Endothelial cell of umbilical vein (primary cell): ENCODE measurements at regions not wholly inside any gene's neighbourhood (a gene's known extent, or its start where the extent isn't known, plus 50 kb on each side); places are given as distances from the start of the nearest gene placed in this dataset.

Experiments used
- BruUV-seq: library from RNA; stranded (reverse); fragments of 400-500 nt; replicated peaks from 2 replicates; lab custom pipeline; 2021; lab: Mats Ljungman, UMichigan
- CTCF ChIA-PET: fragments of 300-600, 350-600 bp; sonication (Branson Sonifier 250); formaldehyde crosslinking; loops from one replicate; lab custom pipeline; 2021; ENCODE audit warnings: antibody characterized with exemption, inconsistent platforms; lab: Charles Lee
- POLR2A ChIA-PET: fragments of 300-600, 350-600 bp; sonication (Branson Sonifier 250); formaldehyde crosslinking; loops from one replicate; lab custom pipeline; 2021; ENCODE audit warnings: antibody characterized with exemption, inconsistent platforms; lab: Charles Lee
- DNase-seq: peaks from one replicate; pipeline ENCODE4 v3.0.0-alpha.2; 2011; ENCODE audit warnings: low read depth, low spot score
- FAIRE-seq: peaks from 2 replicates; lab custom pipeline; 2011; peaks lifted over from hg19 to GRCh38; lab: Jason Lieb, UNC
- H2AFZ ChIP-seq: 2 replicates; pipeline ENCODE4 v1.6.0; 2012; ENCODE audit warnings: low read depth, low read length, control low read depth, inconsistent platforms
- H3K27ac ChIP-seq: 2 replicates; pipeline ENCODE4 v1.5.1; 2011; ENCODE audit warnings: low read depth, mild to moderate bottlenecking, control low read depth, low read length, moderate library complexity; ENCODE audit not compliant: insufficient read depth
- H3K27me3 ChIP-seq, 2 experiments: 2 replicates each; pipeline versions ENCODE4 v1.6.0 to v1.6.1; 2011; ENCODE audit warnings: low read length in 2 of 2, mixed read lengths in 1 of 2; ENCODE audit not compliant: control insufficient read depth in 2 of 2, insufficient read depth in 2 of 2
- H3K36me3 ChIP-seq, 2 experiments: 2 replicates in 1 of 2; 3 replicates in 1 of 2; pipeline ENCODE4 v1.5.1; 2011; ENCODE audit warnings: low read length in 2 of 2, mild to moderate bottlenecking in 1 of 2, moderate library complexity in 1 of 2; ENCODE audit not compliant: control insufficient read depth in 2 of 2, insufficient read depth in 2 of 2; ENCODE audit errors: extremely low read depth in 1 of 2
- H3K4me1 ChIP-seq: 3 replicates; pipeline ENCODE4 v1.5.1; 2011; ENCODE audit warnings: mild to moderate bottlenecking, low read length; ENCODE audit not compliant: control insufficient read depth, insufficient read depth; ENCODE audit errors: extremely low read depth
- H3K4me2 ChIP-seq: 2 replicates; pipeline ENCODE4 v1.6.1; 2011; ENCODE audit warnings: low read length, control low read depth, mixed read lengths; ENCODE audit not compliant: insufficient read depth
- H3K4me3 ChIP-seq, 3 experiments: fragments of 200-600 bp in 1 of 3; sonication (generic), shearing (Covaris generic) in 1 of 3; replicated peaks in 1 of 3; 2 replicates each; pipeline ENCODE4 v1.5.1; 2011 to 2016; ENCODE audit warnings: control low read depth in 3 of 3, low read length in 3 of 3, mild to moderate bottlenecking in 2 of 3, inconsistent platforms in 1 of 3, low read depth in 1 of 3, moderate library complexity in 1 of 3; ENCODE audit not compliant: insufficient read depth in 1 of 3
- H3K79me2 ChIP-seq: 2 replicates; pipeline ENCODE4 v1.6.0; 2012; ENCODE audit warnings: low read length, inconsistent platforms; ENCODE audit not compliant: control insufficient read depth, insufficient read depth
- H3K9ac ChIP-seq: replicated peaks from 2 replicates; pipeline ENCODE3; 2011; ENCODE audit warnings: low read length, control low read depth; ENCODE audit not compliant: insufficient read depth; ENCODE audit errors: extremely low read depth
- H3K9me1 ChIP-seq: replicated peaks from 3 replicates; pipeline ENCODE4 v1.6.0; 2011; ENCODE audit warnings: mild to moderate bottlenecking, low read length; ENCODE audit not compliant: control insufficient read depth, insufficient read depth; ENCODE audit errors: extremely low read depth
- H3K9me3 ChIP-seq: replicated peaks from 2 replicates; pipeline ENCODE4 v1.5.1; 2012; ENCODE audit warnings: low read length, inconsistent platforms; ENCODE audit not compliant: control insufficient read depth, insufficient read depth
- H4K20me1 ChIP-seq: replicated peaks from 2 replicates; pipeline ENCODE3; 2011; ENCODE audit warnings: mild to moderate bottlenecking, low read length; ENCODE audit not compliant: control insufficient read depth, insufficient read depth; ENCODE audit errors: extremely low read depth
- EZH2 ChIP-seq: IDR thresholded peaks from 2 replicates; pipeline ENCODE4 v1.6.1; 2012; ENCODE audit warnings: borderline replicate concordance, low read depth, mild to moderate bottlenecking, moderate library complexity, low read length, inconsistent platforms; ENCODE audit not compliant: severe bottlenecking
- FOS ChIP-seq: IDR thresholded peaks from 2 replicates; pipeline ENCODE4 v1.6.1; 2011; ENCODE audit warnings: mild to moderate bottlenecking, low read length, moderate library complexity, borderline replicate concordance; ENCODE audit not compliant: insufficient read depth
- GATA2 ChIP-seq: IDR thresholded peaks from 2 replicates; pipeline ENCODE4 v1.7.0; 2011; ENCODE audit warnings: low read depth, mild to moderate bottlenecking, moderate library complexity, mixed read lengths, low read length; ENCODE audit not compliant: insufficient read length, insufficient read depth
- JUN ChIP-seq: IDR thresholded peaks from 2 replicates; pipeline ENCODE4 v1.6.1; 2011; ENCODE audit warnings: borderline replicate concordance, low read depth; ENCODE audit not compliant: insufficient read length, insufficient read depth
- MYC ChIP-seq: IDR thresholded peaks from one replicate; pipeline ENCODE4 v1.6.1; 2011; ENCODE audit warnings: mild to moderate bottlenecking, low read depth, low read length
- POLR2A ChIP-seq: IDR thresholded peaks from 2 replicates; pipeline ENCODE4 v1.6.1; 2012; ENCODE audit warnings: low read depth, mild to moderate bottlenecking, control low read depth, low read length
- POLR2AphosphoS5 ChIP-seq: IDR thresholded peaks from 2 replicates; pipeline ENCODE4 v1.6.1; 2012; ENCODE audit warnings: low read depth, mild to moderate bottlenecking, control low read depth, low read length, moderate library complexity; ENCODE audit not compliant: insufficient read depth
- dilution Hi-C: fragments of 300-500 bp; cut with MboI; formaldehyde crosslinking; loops from one replicate; pipeline ENCODE4 v1.15.0; 2019; ENCODE audit warnings: low sequenced_read_pairs; ENCODE audit not compliant: extremely low pct_ligation_motif_present
- intact Hi-C: fragments of 100-400 bp; cut with micrococcal nuclease; formaldehyde crosslinking; loops from one replicate; pipeline ENCODE4 v1.10.0; 2022
- TF ChIP-seq, protein P1 (sequence below): IDR thresholded peaks from 2 replicates; pipeline ENCODE4 v1.6.1; 2011; ENCODE audit not compliant: insufficient read depth, insufficient read length
- TF ChIP-seq, protein P2 (sequence below), 2 donors: IDR thresholded peaks; 1 replicate in 1 of 2; 2 replicates in 1 of 2; pipeline ENCODE4 v1.5.1; 2011; ENCODE audit warnings: low read length in 2 of 2, mild to moderate bottlenecking in 2 of 2, moderate library complexity in 2 of 2, control low read depth in 1 of 2, inconsistent platforms in 1 of 2, low read depth in 1 of 2; ENCODE audit not compliant: insufficient read depth in 1 of 2; ENCODE audit errors: extremely low read depth in 1 of 2

DNA sequence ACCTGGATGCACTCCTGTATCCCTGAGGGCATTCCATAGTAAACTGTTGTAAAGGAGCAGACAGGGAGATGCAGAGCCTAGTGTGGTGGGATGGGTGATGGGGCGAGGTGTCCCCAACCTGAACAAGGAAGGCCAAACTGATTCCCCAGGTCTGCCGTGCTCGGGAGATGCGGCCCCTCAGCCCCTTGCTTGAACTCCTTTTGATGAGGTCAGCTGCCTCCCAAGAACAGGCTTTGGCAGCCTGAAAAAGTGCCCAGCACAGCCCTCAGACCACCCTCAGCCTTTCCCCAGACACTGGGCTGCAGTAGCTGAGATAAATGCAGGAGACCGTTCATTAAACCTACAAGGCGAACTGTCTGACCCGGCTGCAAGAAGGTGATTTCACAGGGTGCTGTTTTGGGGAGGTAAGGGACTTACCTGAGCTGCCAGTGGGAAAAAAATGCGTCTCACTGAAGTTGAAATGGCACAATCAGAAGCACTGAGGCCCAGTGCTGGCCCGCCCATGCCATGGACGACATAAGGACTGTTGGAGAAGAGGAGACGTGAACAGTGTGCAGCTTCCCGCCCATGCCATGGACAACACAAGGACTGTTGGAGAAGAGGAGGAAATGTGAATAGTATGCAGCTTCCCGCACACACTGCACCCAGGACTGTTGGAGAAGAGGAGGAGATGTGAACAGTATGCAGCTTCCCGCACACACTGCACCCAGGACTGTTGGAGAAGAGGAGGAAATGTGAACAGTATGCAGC, 148.4 kb upstream of the FAM20C start:
- no peak for FAIRE-seq

More for the DNA sequence above, 148.4 kb upstream of the FAM20C start:
- no peaks in the 10 kb centered on the region for H3K79me2 ChIP-seq
- H3K27ac ChIP-seq: no peak overlapping the region
- no peaks in the 10 kb centered on the region for H3K36me3 ChIP-seq
- H3K9ac ChIP-seq: no peak overlapping the region
- H4K20me1 ChIP-seq: no peaks in the 10 kb centered on the region
- ChIA-PET POLR2A (no interaction called here), CTCF (no interaction called here)
- no peaks in the 10 kb centered on the region for H3K4me1 ChIP-seq
- dilution Hi-C loops: no loop called here
- H3K4me2 ChIP-seq: no peak overlapping the region
- intact Hi-C loops: no loop called here
- DNase-seq: no peak
- no TSS peak for BruUV-seq
- no peaks in the 10 kb centered on the region for H3K9me1 ChIP-seq
- no peak overlapping the region for H2AFZ ChIP-seq
- TF ChIP-seq JUN (no peak), EZH2 (no peak), FOS (no peak), GATA2 (no peak), POLR2A (no peak), POLR2AphosphoS5 (no peak), MYC (no peak)
- TF ChIP-seq, protein P1, sequence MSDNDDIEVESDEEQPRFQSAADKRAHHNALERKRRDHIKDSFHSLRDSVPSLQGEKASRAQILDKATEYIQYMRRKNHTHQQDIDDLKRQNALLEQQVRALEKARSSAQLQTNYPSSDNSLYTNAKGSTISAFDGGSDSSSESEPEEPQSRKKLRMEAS: no peak
- TF ChIP-seq, protein P2, sequence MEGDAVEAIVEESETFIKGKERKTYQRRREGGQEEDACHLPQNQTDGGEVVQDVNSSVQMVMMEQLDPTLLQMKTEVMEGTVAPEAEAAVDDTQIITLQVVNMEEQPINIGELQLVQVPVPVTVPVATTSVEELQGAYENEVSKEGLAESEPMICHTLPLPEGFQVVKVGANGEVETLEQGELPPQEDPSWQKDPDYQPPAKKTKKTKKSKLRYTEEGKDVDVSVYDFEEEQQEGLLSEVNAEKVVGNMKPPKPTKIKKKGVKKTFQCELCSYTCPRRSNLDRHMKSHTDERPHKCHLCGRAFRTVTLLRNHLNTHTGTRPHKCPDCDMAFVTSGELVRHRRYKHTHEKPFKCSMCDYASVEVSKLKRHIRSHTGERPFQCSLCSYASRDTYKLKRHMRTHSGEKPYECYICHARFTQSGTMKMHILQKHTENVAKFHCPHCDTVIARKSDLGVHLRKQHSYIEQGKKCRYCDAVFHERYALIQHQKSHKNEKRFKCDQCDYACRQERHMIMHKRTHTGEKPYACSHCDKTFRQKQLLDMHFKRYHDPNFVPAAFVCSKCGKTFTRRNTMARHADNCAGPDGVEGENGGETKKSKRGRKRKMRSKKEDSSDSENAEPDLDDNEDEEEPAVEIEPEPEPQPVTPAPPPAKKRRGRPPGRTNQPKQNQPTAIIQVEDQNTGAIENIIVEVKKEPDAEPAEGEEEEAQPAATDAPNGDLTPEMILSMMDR (IDR thresholded peaks at IDR 0.05; ENCODE audit: extremely low read depth in 1 of 2, insufficient read depth in 1 of 2, low read depth in 1 of 2, low read length in 2 of 2): no peak
- peaks cover 5 to 20% of the 10 kb centered on the region in 2 experiments for H3K27me3 ChIP-seq
- no peaks in the 10 kb centered on the region for H3K9me3 ChIP-seq
- no peak overlapping the region for H3K4me3 ChIP-seq
